Neural cell (in vitro differentiated cells): ENCODE measurements at regions not wholly inside any gene's neighbourhood (a gene's known extent, or its start where the extent isn't known, plus 50 kb on each side); places are given as distances from the start of the nearest gene placed in this dataset.

Experiments used
- H2AFZ ChIP-seq: fragments of 200-600, 300-800 bp; sonication (generic), shearing (Covaris generic); 2 replicates; pipeline ENCODE4 v1.6.0; 2014; ENCODE audit warnings: low read depth, mild to moderate bottlenecking, antibody characterized with exemption, low read length, moderate library complexity
- H3F3A ChIP-seq: fragments of 200-600 bp; shearing (Covaris generic); 2 replicates; pipeline ENCODE4 v1.6.1; 2016; ENCODE audit warnings: mild to moderate bottlenecking, moderate library complexity, mixed read lengths, antibody characterized with exemption, low read length; ENCODE audit not compliant: insufficient read depth, poor library complexity, severe bottlenecking
- H3K27ac ChIP-seq: fragments of 200-600, 300-800 bp; sonication (generic), shearing (Covaris generic); 2 replicates; pipeline ENCODE4 v1.5.1; 2014; ENCODE audit warnings: mild to moderate bottlenecking, low read length, moderate library complexity
- H3K27me3 ChIP-seq: fragments of 300-800, 200-600 bp; sonication (generic), shearing (Covaris generic); 2 replicates; pipeline ENCODE4 v1.6.0; 2014; ENCODE audit warnings: mild to moderate bottlenecking, low read depth, low read length, moderate library complexity; ENCODE audit not compliant: insufficient read depth
- H3K36me3 ChIP-seq: fragments of 300-800, 200-600 bp; sonication (generic), shearing (Covaris generic); 2 replicates; pipeline ENCODE4 v1.5.1; 2014; ENCODE audit warnings: mild to moderate bottlenecking, antibody characterized with exemption, low read length, moderate library complexity; ENCODE audit not compliant: insufficient read depth
- H3K4me2 ChIP-seq: fragments of 300-800, 200-600 bp; sonication (generic), shearing (Covaris generic); 2 replicates; pipeline ENCODE4 v1.6.0; 2014; ENCODE audit warnings: mild to moderate bottlenecking, low read length
- H3K4me3 ChIP-seq: fragments of 300-800, 200-600 bp; sonication (generic), shearing (Covaris generic); 2 replicates; pipeline ENCODE4 v1.5.1; 2014; ENCODE audit warnings: mild to moderate bottlenecking, low read length, moderate library complexity
- H3K79me2 ChIP-seq: fragments of 200-600 bp; shearing (Covaris generic); replicated peaks from 2 replicates; pipeline ENCODE4 v1.6.0; 2014; ENCODE audit warnings: mild to moderate bottlenecking, low read length, moderate library complexity; ENCODE audit not compliant: insufficient read depth
- H3K9ac ChIP-seq: fragments of 300-800, 200-600 bp; sonication (generic), shearing (Covaris generic); 2 replicates; pipeline ENCODE4 v1.6.1; 2016; ENCODE audit warnings: mild to moderate bottlenecking, low read length, mixed read lengths
- H3K9me2 ChIP-seq: fragments of 200-600 bp; shearing (Covaris generic); 2 replicates; pipeline ENCODE4 v1.6.1; 2016; ENCODE audit warnings: mild to moderate bottlenecking, low read length, mixed read lengths; ENCODE audit not compliant: insufficient read depth
- H3K9me3 ChIP-seq: fragments of 200-600, 300-800 bp; sonication (generic), shearing (Covaris generic); 2 replicates; pipeline ENCODE4 v1.6.1; 2016; ENCODE audit warnings: mild to moderate bottlenecking, mixed run types, low read length, moderate library complexity, mixed read lengths
- H4K20me1 ChIP-seq: fragments of 200-600 bp; shearing (Covaris generic); 2 replicates; pipeline ENCODE4 v1.6.1; 2016; ENCODE audit warnings: mild to moderate bottlenecking, mixed run types; ENCODE audit not compliant: insufficient read depth
- CTCF ChIP-seq: fragments of 450-650 bp; IDR thresholded peaks from 2 replicates; pipeline ENCODE4 v1.5.1; 2014; ENCODE audit warnings: antibody characterized with exemption, mild to moderate bottlenecking, moderate library complexity; ENCODE audit not compliant: poor library complexity, severe bottlenecking
- EP300 ChIP-seq: fragments of 450-650 bp; conservative IDR thresholded peaks from 2 replicates; pipeline ENCODE4 v1.6.1; 2014; ENCODE audit warnings: antibody characterized with exemption, mild to moderate bottlenecking, moderate library complexity; ENCODE audit not compliant: poor library complexity, severe bottlenecking
- EZH2 ChIP-seq: fragments of 200-600, 300-800 bp; shearing (Covaris generic), sonication (generic); IDR thresholded peaks from 2 replicates; pipeline ENCODE4 v1.6.1; 2014; ENCODE audit warnings: antibody characterized with exemption, low read length, borderline replicate concordance, mild to moderate bottlenecking; ENCODE audit not compliant: insufficient read depth, poor library complexity, severe bottlenecking
- MXI1 ChIP-seq: fragments of 450-650 bp; conservative IDR thresholded peaks from 2 replicates; pipeline ENCODE4 v1.6.1; 2014; ENCODE audit warnings: antibody characterized with exemption, mild to moderate bottlenecking; ENCODE audit not compliant: poor library complexity, severe bottlenecking
- POLR2AphosphoS5 ChIP-seq: IDR thresholded peaks from 2 replicates; pipeline ENCODE4 v1.6.1; 2012
- RAD21 ChIP-seq: fragments of 450-650 bp; conservative IDR thresholded peaks from 2 replicates; pipeline ENCODE4 v1.6.1; 2014; ENCODE audit warnings: antibody characterized with exemption, mild to moderate bottlenecking, moderate library complexity
- REST ChIP-seq: IDR thresholded peaks from 2 replicates; pipeline ENCODE4 v1.6.1; 2012; ENCODE audit warnings: borderline replicate concordance
- SMC3 ChIP-seq: fragments of 450-650 bp; conservative IDR thresholded peaks from 2 replicates; pipeline ENCODE4 v1.6.1; 2014; ENCODE audit warnings: antibody characterized with exemption, mild to moderate bottlenecking, moderate library complexity; ENCODE audit not compliant: poor library complexity
- TAF1 ChIP-seq: IDR thresholded peaks from 2 replicates; pipeline ENCODE4 v1.6.1; 2012; ENCODE audit warnings: low read depth

GRCh38 chr7:31411416-31411815 is 70.9 kb upstream of the NEUROD6 start:
- H4K20me1 ChIP-seq: no peaks in the 10 kb centered on the region
- no peaks in the 10 kb centered on the region for H3K27me3 ChIP-seq
- no peaks in the 10 kb centered on the region for H3K9me3 ChIP-seq
- no peak overlapping the region for H3K4me3 ChIP-seq
- TF ChIP-seq MXI1 (no peak), POLR2AphosphoS5 (no peak), RAD21 (no peak), EP300 (no peak), EZH2 (no peak), CTCF (no peak), TAF1 (no peak), REST (no peak), SMC3 (no peak)
- no peak overlapping the region for H2AFZ ChIP-seq
- no peak overlapping the region for H3K9ac ChIP-seq
- H3K9me2 ChIP-seq: no peaks in the 10 kb centered on the region
- no peaks in the 10 kb centered on the region for H3K36me3 ChIP-seq
- no peak overlapping the region for H3K27ac ChIP-seq
- no peak overlapping the region for H3K4me2 ChIP-seq
- H3F3A ChIP-seq: no peaks in the 10 kb centered on the region
- no peaks in the 10 kb centered on the region for H3K79me2 ChIP-seq

DNA sequence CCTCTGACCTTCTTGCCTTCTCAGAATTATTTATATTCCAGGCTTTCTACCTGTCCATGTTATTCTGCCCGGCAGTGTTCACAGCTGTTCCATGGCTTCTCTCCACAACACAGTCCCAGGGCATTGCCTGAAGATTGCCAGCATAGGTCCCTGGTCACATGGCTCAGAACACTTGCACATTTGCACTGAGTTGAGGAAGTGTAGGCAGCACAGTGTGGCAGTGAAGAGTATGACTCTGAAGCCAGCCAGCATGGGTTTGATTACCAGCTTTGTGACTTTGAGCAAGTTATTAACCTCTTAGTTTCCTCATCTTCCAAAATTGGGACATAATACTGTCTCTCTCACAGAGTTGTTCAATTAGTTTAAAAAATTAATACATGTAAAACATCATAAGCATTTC is 73.2 kb upstream of the NEUROD6 start:
- Histone ChIP-seq H3K27ac (no peak overlapping the region), H3K4me2 (no peak overlapping the region), H3K79me2 (no peaks in the 10 kb centered on the region), H2AFZ (no peak overlapping the region), H3F3A (no peaks in the 10 kb centered on the region), H3K36me3 (no peaks in the 10 kb centered on the region), H4K20me1 (no peaks in the 10 kb centered on the region), H3K9ac (no peak overlapping the region), H3K27me3 (no peaks in the 10 kb centered on the region), H3K9me2 (no peaks in the 10 kb centered on the region), H3K4me3 (no peak overlapping the region), H3K9me3 (no peaks in the 10 kb centered on the region)
- TF ChIP-seq REST: no peak
- no peak for TF ChIP-seq EZH2
- TF ChIP-seq TAF1: no peak
- no peak for TF ChIP-seq SMC3
